GM23248 (cell line): ENCODE measurements at regions not wholly inside any gene's neighbourhood (a gene's known extent, or its start where the extent isn't known, plus 50 kb on each side); places are given as distances from the start of the nearest gene placed in this dataset.

ENCODE experiments used
- DNase-seq: peaks from one replicate; pipeline ENCODE4 v3.0.0-alpha.2; 2015
- H2AFZ ChIP-seq: fragments of 200-600 bp; sonication (generic); 2 replicates; pipeline ENCODE4 v1.6.1; 2016; ENCODE audit warnings: antibody characterized with exemption
- H3F3A ChIP-seq: fragments of 200-600 bp; sonication (generic); 2 replicates; pipeline ENCODE4 v1.6.1; 2016; ENCODE audit warnings: mild to moderate bottlenecking, antibody characterized with exemption, mixed run types; ENCODE audit not compliant: insufficient read depth
- H3K27ac ChIP-seq: fragments of 200-600 bp; sonication (generic); 2 replicates; pipeline ENCODE4 v1.5.1; 2016; ENCODE audit warnings: mild to moderate bottlenecking
- H3K27me3 ChIP-seq: fragments of 200-600 bp; sonication (generic); replicated peaks from 2 replicates; pipeline ENCODE4 v1.6.1; 2016; ENCODE audit warnings: mild to moderate bottlenecking; ENCODE audit not compliant: insufficient read depth
- H3K36me3 ChIP-seq: fragments of 200-600 bp; sonication (generic); 2 replicates; pipeline ENCODE4 v1.6.1; 2016; ENCODE audit warnings: low read depth, mild to moderate bottlenecking
- H3K4me1 ChIP-seq: fragments of 200-600 bp; sonication (generic); 2 replicates; pipeline ENCODE4 v1.6.1; 2016; ENCODE audit warnings: mild to moderate bottlenecking; ENCODE audit not compliant: insufficient read depth
- H3K4me2 ChIP-seq: fragments of 200-600 bp; sonication (generic); one replicate; pipeline ENCODE4 v1.6.1; 2016; ENCODE audit warnings: mild to moderate bottlenecking; ENCODE audit not compliant: unreplicated experiment
- H3K4me3 ChIP-seq: fragments of 200-600 bp; sonication (generic); 2 replicates; pipeline ENCODE4 v1.5.1; 2016; ENCODE audit warnings: mild to moderate bottlenecking
- H3K79me2 ChIP-seq: fragments of 200-600 bp; sonication (generic); 2 replicates; pipeline ENCODE4 v1.6.1; 2016; ENCODE audit warnings: mild to moderate bottlenecking; ENCODE audit not compliant: insufficient read depth
- H3K9ac ChIP-seq: fragments of 200-600 bp; sonication (generic); 2 replicates; pipeline ENCODE4 v1.6.1; 2016; ENCODE audit warnings: mild to moderate bottlenecking
- H3K9me2 ChIP-seq: fragments of 200-600 bp; sonication (generic); 2 replicates; pipeline ENCODE4 v1.6.1; 2016; ENCODE audit warnings: mixed run types, mild to moderate bottlenecking, moderate library complexity; ENCODE audit not compliant: insufficient read depth
- H3K9me3 ChIP-seq: fragments of 200-600 bp; sonication (generic); one replicate; pipeline ENCODE4 v1.6.1; 2017; ENCODE audit warnings: low read depth
- H4K20me1 ChIP-seq: fragments of 200-600 bp; sonication (generic); 2 replicates; pipeline ENCODE4 v1.6.0; 2016; ENCODE audit not compliant: insufficient read depth
- EZH2 ChIP-seq: fragments of 200-600 bp; sonication (generic); IDR thresholded peaks from 2 replicates; pipeline ENCODE4 v1.6.1; 2018; ENCODE audit warnings: antibody characterized with exemption, mild to moderate bottlenecking; ENCODE audit not compliant: insufficient read depth, poor library complexity, severe bottlenecking
- EZH2phosphoT487 ChIP-seq: fragments of 200-600 bp; sonication (generic); IDR thresholded peaks from 2 replicates; pipeline ENCODE4 v1.6.1; 2018; ENCODE audit warnings: antibody characterized with exemption, moderate library complexity, mild to moderate bottlenecking, low read depth; ENCODE audit not compliant: insufficient read depth
- WGBS, 2 experiments: methylation state at CpG; one replicate each; pipeline ENCODE4 v1.1.6; 2015 to 2017; ENCODE audit warnings: low lambda C conversion rate in 2 of 2, low coverage in 1 of 2; ENCODE audit errors: missing lambda C conversion rate in 2 of 2; 5-methylcytosine and 5-hydroxymethylcytosine counted together
- in situ Hi-C: fragments of 300-500 bp; cut with MboI; formaldehyde crosslinking; loops from 2 replicates; pipeline ENCODE4 v1.15.0; 2020

GRCh38 chr6:43956478-43956877, 170.8 kb downstream of the MRPL14 start:
- Histone ChIP-seq H3K36me3 (no peaks in the 10 kb centered on the region), H3F3A (no peaks in the 10 kb centered on the region), H3K9me2 (no peaks in the 10 kb centered on the region), H3K27ac (no peak overlapping the region), H3K79me2 (no peaks in the 10 kb centered on the region), H3K4me2 (no peak overlapping the region), H3K4me3 (no peak overlapping the region), H3K4me1 (no peaks in the 10 kb centered on the region), H4K20me1 (no peaks in the 10 kb centered on the region), H3K9ac (no peak overlapping the region), H2AFZ (no peak overlapping the region), H3K9me3 (no peaks in the 10 kb centered on the region), H3K27me3 (no peaks in the 10 kb centered on the region)
- no peak for DNase-seq
- in situ Hi-C loops: no loop called here
- WGBS, 2 experiments: 89 to 92% methylated on average over 3 of the region's 3 CpGs
- TF ChIP-seq EZH2 (no peak), EZH2phosphoT487 (no peak)

GRCh38 chr6:43954311-43955131, 172.7 kb downstream of the MRPL14 start:
- in situ Hi-C loops: no loop called here
- TF ChIP-seq EZH2phosphoT487: no peak
- no peak for TF ChIP-seq EZH2

GRCh38 chr6:43953794-43954310, 173.4 kb downstream of the MRPL14 start:
- Histone ChIP-seq H3K36me3 (no peaks in the 10 kb centered on the region), H3K79me2 (no peaks in the 10 kb centered on the region), H3K27me3 (no peaks in the 10 kb centered on the region), H3K27ac (no peak overlapping the region), H2AFZ (no peak overlapping the region), H3K4me1 (0 out of 2 replicates have a peak, but pooled peaks cover 6% of the 10 kb centered on the region), H3K9me2 (no peaks in the 10 kb centered on the region), H3K9ac (no peak overlapping the region), H3K9me3 (no peaks in the 10 kb centered on the region), H4K20me1 (no peaks in the 10 kb centered on the region), H3F3A (no peaks in the 10 kb centered on the region), H3K4me3 (no peak overlapping the region), H3K4me2 (no peak overlapping the region)
- TF ChIP-seq EZH2phosphoT487: no peak
- TF ChIP-seq EZH2: no peak
- 44 to 50% methylated on average over 8 of the region's 8 CpGs for whole genome bisulfite sequencing, 2 experiments
- in situ Hi-C loops: no loop called here
- peak; percentile 44 for DNase-seq

More at GRCh38 chr6:43954311-43955131, 172.7 kb downstream of the MRPL14 start:
- H3K36me3 ChIP-seq: no peaks in the 10 kb centered on the region
- 0 out of 2 replicates have a peak, but pooled peaks cover 4% of the 10 kb centered on the region for H3K4me1 ChIP-seq
- 78 to 80% methylated on average over 11 to 12 of the region's 12 CpGs for WGBS, 2 experiments
- H2AFZ ChIP-seq: no peak overlapping the region
- no peak overlapping the region for H3K9ac ChIP-seq
- H3K27ac ChIP-seq: no peak overlapping the region
- H4K20me1 ChIP-seq: no peaks in the 10 kb centered on the region
- no peaks in the 10 kb centered on the region for H3F3A ChIP-seq
- H3K27me3 ChIP-seq: no peaks in the 10 kb centered on the region
- H3K9me2 ChIP-seq: no peaks in the 10 kb centered on the region
- DNase-seq: no peak
- no peak overlapping the region for H3K4me2 ChIP-seq
- H3K4me3 ChIP-seq: no peak overlapping the region
- H3K9me3 ChIP-seq: no peaks in the 10 kb centered on the region
- H3K79me2 ChIP-seq: no peaks in the 10 kb centered on the region

GRCh38 chr6:43953256-43953655, 174.0 kb downstream of the MRPL14 start:
- Histone ChIP-seq H3K9me3 (no peaks in the 10 kb centered on the region), H3K36me3 (no peaks in the 10 kb centered on the region), H4K20me1 (no peaks in the 10 kb centered on the region), H3K4me2 (no peak overlapping the region), H3F3A (no peaks in the 10 kb centered on the region), H3K79me2 (no peaks in the 10 kb centered on the region), H3K27ac (no peak overlapping the region), H2AFZ (no peak overlapping the region), H3K9me2 (no peaks in the 10 kb centered on the region), H3K9ac (no peak overlapping the region), H3K27me3 (no peaks in the 10 kb centered on the region), H3K4me3 (no peak overlapping the region), H3K4me1 (0 out of 2 replicates have a peak, but pooled peaks cover 6% of the 10 kb centered on the region)
- 52 to 73% methylated on average over 2 of the region's 2 CpGs for WGBS, 2 experiments
- TF ChIP-seq EZH2 (no peak), EZH2phosphoT487 (no peak)
- no peak for DNase-seq
- in situ Hi-C loops: no loop called here
